GM18868 (cell line): ENCODE measurements at regions not wholly inside any gene's neighbourhood (a gene's known extent, or its start where the extent isn't known, plus 50 kb on each side); places are given as distances from the start of the nearest gene placed in this dataset.

Source experiments
- ATAC-seq: cut with Tn5 transposase; IDR thresholded peaks from one replicate; pipeline ENCODE4 v1.9.1; 2021; ENCODE audit warnings: mild to moderate bottlenecking, moderate library complexity; ENCODE audit not compliant: unreplicated experiment

- peak; percentile 43 for ATAC-seq
Measured at GRCh38 chr2:204108330-204108751, 171.8 kb downstream of the ICOS start.

DNA sequence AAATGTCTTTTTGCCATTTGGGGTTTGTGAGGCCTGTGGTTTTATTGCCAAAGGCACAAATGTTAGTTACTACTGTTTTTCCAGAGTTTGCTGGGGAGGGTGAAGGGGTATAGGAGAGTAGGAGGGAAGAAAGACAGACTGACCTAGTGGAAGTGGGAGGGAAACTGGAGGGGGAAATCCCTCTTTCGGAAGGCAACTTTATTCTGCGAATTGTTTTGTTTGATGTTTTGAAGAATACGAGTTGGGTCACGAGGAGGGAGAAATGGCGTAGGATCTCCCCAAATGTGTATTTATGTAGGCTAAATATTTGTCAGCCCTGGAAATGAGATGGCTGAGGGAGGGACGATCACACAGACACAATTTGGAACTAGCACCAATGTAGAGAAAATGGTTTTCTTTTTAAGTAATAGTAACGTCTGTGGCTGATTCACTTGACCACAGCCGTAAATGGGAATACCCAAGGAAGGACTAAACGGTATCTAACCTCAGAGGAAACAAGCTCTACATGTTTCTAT lies 172.3 kb downstream of the ICOS start:
- ATAC-seq = no peak

DNA sequence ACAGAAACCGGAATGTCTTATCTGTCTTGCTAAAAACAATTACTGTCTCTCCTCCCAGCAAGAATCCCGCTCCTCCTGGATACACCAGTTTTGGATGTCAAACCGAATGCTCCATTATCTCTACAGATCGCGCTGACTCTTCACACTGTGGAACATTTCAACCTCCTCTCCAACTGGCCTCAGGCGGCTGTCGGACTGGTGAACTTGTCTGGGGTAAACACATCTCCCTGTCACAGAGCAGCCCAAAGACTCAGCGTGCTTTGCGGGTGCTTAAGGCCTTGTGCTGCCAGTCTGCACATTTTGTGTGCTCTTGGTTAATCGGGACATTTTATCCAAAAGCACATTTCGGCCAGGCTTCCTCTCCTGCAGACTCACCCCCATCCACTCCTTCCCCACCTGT lies 173.1 kb downstream of the ICOS start:
- no peak for ATAC-seq

DNA sequence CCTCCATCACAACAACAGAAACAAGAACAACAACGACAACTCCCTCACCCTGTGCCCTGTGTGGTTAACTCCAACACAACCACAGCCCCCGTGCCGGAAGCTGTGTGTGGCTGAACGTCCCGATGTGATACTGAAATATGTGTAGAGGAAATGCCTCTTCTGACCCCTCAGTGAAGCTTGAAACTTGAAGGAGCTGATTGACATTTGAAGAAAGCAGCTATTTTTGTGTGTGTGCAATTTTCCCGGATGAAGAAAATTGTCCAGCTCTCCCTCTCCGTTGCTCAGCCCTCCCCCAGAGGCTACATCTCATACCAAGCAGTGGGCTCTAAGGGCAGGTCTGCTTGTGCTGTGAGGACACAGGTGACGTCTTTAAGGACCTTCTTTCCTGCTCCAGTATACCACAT lies 173.8 kb downstream of the ICOS start:
- ATAC-seq = peak; percentile 95

GRCh38 chr2:204110751-204111516 lies 174.4 kb downstream of the ICOS start:
- no peak for ATAC-seq

GRCh38 chr2:204112084-204112770 lies 175.7 kb downstream of the ICOS start:
- ATAC-seq = no peak

- no peak for ATAC-seq
Measured at GRCh38 chr2:204114295-204115136, 178.0 kb downstream of the ICOS start.

GRCh38 chr2:204115137-204116056 lies 178.8 kb downstream of the ICOS start:
- no peak for ATAC-seq

DNA sequence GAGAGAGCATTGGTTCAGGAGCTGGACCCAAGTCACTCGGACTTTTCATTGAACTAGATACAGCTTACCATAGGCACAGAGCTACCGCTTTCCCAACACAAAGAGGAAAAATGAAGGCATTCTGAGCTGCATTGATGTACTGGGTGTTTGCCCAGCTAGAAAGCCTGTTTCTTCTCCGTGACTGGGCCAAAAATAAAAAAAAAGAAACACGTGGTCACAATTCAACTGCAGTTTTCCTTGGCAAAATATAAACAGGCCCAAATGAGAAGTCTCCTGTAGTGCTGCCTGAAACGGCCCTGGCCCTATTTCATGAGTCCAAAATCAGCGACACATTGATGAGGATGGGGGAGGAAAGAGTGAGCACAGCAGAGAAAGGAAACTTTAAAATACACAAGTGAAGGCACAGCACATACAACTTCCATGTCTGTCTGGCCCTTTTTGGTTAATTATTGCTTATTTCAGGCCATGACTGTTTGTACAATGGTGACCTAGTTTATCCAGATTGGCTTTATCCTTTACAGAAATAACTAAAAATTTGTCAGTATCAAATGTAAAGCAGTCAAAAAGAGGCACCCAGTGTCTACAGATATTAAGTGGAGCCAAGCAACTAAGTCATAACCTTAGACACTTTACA lies 179.7 kb downstream of the ICOS start:
- no peak for ATAC-seq

- no peak for ATAC-seq
Measured at GRCh38 chr2:204122425-204122824, 185.9 kb downstream of the ICOS start.

DNA sequence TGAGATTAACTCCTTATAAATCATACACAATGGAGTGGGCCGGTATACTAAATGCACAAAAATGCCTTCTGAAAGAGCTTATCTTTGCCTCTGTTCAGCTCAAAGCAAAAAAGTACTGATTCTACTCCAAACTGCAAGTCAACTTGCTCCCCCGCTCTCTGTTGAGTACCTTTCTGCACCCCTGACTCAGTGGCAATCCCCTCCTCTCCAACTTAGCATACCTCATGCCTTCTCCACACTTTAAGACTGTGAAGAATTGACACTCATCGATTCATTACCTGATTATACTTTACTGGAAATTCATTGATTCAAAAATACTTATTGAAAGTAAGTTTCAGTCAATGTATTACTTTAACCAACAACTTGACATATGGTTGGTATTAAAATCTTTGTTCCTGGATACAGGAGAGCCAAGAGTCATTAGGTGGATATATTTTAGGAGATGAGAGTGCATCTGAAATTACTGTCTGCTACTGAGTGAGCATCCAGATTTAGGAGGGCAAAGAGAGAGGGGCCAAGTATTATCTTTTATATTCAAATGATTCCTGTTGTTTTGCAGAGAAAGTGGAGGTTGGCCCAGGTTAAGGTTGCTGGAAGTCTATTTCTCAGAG lies 187.7 kb downstream of the ICOS start:
- no peak for ATAC-seq

DNA sequence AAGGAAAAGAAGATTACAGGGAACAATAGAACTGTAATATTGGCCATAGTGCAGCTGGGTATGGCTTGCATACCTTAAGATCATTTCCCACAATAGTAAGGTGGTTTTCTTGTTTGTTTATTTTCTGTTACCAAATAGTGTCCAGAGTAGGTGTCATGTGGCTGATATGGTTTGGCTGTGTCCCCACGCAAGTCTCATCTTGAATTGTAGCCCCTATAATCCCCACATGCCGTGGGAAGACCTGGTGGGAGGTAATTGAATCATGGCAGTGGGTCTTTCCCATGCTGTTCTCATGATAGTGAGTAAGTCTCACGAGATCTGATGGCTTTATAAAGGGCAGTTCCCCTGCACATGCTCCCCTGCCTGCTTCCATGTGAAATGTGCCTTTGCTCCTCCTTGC lies 190.1 kb downstream of the ICOS start:
- ATAC-seq = no peak

DNA sequence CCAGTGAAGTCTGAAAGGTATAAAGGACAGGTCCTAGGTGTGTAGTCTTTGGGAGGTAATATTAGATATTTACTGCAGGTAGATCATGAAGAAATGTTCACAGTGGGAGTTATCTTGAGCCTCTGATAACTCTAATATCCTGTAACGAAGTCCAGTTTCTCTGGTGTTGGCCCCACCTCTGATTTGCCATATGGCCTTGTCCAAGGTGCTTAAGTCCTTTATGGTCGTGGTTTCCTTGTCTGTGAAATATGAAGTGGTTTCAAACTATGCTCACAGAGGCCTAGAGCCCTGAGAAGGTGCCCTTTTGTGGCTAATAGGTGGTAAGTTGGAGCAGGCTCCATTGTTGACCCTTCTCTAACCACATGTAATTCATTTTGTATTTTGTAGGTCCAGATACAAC lies 190.7 kb downstream of the ICOS start:
- no peak for ATAC-seq

GRCh38 chr2:204129591-204130294 lies 193.2 kb downstream of the ICOS start:
- ATAC-seq = no peak

GRCh38 chr2:204131621-204132020 lies 195.1 kb downstream of the ICOS start:
- ATAC-seq = no peak

- ATAC-seq = no peak
Measured at GRCh38 chr2:204133476-204133875, 196.9 kb downstream of the ICOS start.

GRCh38 chr2:204134421-204134820 lies 197.9 kb downstream of the ICOS start:
- no peak for ATAC-seq

DNA sequence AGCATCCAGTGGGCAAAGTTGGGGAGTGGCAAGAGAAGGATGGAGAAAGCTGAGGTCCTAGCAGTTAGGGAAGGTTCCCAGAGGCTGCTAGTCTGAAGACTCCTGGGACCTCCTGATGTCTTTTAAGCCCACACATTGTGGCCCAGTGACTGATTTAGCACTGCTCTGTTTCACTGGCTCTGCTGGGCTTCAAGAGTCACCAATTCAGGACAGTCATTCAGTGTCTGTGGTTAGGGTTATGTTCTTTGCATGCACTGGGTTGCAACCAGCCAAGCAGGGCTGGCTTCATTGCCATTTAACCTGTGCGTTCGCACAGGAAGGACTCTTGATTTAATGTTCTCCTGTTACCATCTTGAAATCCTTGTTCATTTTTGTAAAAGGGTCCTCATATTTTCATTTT lies 199.2 kb downstream of the ICOS start:
- ATAC-seq = peak; percentile 41

DNA sequence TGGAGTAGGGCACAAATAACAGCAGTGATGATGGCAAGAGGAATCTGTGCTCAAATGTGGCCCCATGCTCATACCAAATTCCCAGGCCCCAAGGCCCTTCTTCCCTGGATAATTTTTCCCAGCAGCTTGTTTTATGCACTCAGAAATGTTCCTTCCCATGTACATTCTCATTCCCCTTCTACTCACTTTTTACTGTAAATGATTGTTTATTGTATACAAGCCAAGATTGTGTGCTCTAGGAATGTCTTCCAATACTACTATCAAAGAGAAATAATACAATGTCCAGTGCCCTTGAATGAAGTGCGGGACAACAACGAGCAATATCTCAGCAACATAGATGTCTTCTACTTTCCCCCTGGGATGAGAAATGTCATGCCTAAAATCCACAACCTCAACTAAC lies 201.6 kb downstream of the ICOS start:
- ATAC-seq = no peak
